HG03159 (cell line): ENCODE measurements at regions not wholly inside any gene's neighbourhood (a gene's known extent, or its start where the extent isn't known, plus 50 kb on each side); places are given as distances from the start of the nearest gene placed in this dataset.
"Not testable (repeated sequence)": the region's sequence is repeated elsewhere in the genome, so short reads cannot be mapped to it uniquely, and the experiment has no call there.

Source experiments
- ATAC-seq: cut with Tn5 transposase; IDR thresholded peaks from one replicate; pipeline ENCODE4 v1.9.1; 2021; ENCODE audit warnings: mild to moderate bottlenecking, moderate library complexity; ENCODE audit not compliant: unreplicated experiment

- ATAC-seq = no peak
Measured at GRCh38 chr10:59033622-59034021, 142.8 kb upstream of the PHYHIPL start.

DNA sequence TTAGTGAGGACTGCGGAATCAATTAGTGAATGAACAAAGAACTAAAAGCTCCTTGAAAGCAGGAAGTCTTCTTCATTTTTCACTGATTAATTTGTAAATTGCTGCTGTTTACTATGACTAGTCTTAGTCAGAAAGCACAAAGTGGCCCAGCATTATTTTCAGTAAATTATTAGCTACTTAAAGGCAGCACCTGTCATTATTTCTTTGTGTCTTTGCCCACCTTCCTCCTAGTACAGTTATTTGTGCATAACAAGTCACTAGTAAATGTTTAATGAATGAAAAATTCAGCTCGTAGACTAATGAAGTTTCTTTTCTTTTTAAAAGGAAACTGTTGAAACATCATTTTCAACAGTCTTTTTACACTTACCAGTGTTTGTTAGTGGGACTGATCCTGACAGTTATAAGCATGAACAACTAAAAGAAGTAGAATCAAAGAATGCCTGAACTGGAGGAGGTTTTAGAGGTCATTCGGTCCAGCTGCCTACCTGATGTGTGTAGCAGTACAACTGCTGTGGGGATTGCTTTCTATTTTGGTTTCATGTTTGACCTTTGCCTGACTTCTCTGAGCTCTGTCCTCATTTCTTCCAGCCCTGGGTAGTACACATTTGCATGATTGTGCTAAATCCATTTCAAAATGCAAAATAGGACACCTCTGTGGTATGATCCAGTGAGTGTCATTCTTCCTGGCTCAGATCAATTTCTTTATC lies 140.0 kb upstream of the PHYHIPL start:
- peak; percentile 97 for ATAC-seq

- no peak for ATAC-seq
Measured at GRCh38 chr10:59037018-59037389, 139.4 kb upstream of the PHYHIPL start.

DNA sequence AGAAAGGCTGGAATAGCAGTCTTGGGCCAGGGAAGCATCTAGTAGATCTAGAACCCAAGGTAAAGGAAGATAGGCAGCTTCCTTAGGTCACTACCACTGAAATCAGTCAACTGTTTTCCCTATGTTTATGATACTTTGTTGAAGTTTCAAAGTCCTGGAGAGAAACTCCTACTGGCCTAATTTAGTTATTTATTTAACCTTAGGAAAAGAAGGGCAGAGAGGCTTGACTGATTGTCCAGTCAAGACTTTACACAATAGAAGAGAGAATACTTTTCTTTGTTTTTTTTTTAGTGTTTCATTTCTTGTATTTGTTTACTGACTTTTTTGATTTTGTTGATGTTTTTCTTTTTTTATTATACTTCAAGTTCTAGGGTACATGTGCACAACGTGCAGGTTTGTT lies 138.9 kb upstream of the PHYHIPL start:
- ATAC-seq = no peak

GRCh38 chr10:59043358-59043757 lies 133.1 kb upstream of the PHYHIPL start:
- ATAC-seq = not testable (repeated sequence)

DNA sequence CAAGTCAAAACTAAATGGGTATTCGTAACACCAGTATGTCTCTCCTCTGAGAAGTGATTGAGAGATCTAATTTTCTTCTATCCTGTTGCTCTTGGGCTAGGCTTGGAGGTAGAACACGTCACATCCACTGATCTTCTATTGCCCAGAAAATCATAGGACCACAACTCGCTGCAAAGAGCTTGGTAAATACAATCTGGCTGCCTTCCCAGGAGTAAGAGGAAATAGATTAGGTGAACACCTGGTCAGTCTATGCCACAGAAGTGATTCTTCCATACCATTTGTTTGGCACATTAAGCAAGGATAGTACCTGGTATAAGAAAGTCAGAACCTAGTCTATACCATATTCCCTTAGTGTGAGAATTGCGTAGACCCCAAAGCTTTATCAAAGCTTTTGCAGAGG lies 129.3 kb upstream of the PHYHIPL start:
- ATAC-seq = no peak

DNA sequence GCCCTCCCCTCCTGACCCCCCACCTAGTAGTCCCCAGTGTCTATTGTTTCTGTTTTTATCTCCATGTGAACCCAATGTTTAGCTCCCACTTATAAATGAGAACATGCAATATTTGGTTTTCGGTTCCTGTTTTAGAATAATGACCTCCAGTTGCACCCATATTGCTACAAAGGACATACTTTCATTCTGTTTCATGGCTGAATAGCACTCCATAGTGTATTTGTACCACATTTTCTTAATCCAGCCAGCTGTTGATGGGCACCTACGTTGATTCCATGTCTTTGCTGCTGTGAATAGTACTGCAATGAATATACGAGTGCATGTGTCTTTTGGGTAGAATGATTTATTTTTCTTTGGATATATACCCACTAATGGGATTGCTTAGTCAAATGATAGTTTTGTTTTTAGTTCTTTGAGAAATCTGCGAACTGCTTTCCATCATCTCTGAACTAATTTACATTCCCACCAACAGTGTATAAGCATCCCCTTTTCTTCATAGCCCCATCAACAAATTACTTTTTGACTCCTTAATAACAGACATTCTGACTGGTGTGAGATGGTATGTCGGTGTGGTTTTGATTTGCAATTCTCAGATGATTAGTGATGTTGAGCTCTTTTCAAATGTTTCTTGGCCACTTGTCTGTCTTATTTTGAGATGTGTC lies 128.4 kb upstream of the PHYHIPL start:
- ATAC-seq = peak; percentile 87

DNA sequence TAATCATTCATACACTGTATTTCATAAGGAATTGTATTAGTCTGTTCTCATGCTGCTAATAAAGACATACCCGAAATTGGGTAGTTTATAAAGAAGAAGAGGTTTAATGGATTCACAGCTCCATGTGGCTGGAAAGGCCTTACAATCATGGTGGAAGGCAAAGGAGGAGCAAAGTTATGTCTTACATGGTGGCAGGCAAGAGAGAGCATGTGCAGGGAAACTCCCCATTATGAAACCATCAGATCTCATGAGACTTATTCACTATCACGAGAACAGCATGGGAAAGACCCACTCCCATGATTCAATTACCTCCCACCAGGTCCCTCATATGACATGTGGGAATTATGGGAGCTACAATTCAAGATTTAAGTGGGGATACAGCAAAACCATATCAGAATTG lies 122.9 kb upstream of the PHYHIPL start:
- ATAC-seq = not testable (repeated sequence)

DNA sequence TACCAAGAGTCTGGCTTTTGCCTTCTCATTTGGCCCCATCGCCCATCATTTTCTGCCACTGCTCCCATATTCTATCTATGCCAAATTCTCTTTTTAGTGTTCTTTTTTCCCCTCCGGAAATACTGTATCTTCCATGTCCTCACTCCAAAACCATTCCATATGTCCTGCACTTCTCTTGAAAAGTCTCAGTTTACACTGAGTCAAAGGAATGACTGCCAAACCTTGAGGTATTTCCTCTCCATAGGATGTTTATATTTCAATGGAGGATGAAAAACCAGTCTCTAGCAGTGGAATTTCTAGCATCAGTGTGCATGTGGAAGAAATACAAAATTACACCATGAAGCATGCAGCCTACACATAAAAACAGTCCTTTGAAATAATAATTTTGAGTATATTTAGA lies 121.4 kb upstream of the PHYHIPL start:
- no peak for ATAC-seq

- ATAC-seq = no peak
Measured at GRCh38 chr10:59057345-59057744, 119.1 kb upstream of the PHYHIPL start.

GRCh38 chr10:59060852-59061251 lies 115.6 kb upstream of the PHYHIPL start:
- peak; percentile 61 for ATAC-seq

- ATAC-seq = no peak
Measured at GRCh38 chr10:59063491-59063890, 113.0 kb upstream of the PHYHIPL start.

DNA sequence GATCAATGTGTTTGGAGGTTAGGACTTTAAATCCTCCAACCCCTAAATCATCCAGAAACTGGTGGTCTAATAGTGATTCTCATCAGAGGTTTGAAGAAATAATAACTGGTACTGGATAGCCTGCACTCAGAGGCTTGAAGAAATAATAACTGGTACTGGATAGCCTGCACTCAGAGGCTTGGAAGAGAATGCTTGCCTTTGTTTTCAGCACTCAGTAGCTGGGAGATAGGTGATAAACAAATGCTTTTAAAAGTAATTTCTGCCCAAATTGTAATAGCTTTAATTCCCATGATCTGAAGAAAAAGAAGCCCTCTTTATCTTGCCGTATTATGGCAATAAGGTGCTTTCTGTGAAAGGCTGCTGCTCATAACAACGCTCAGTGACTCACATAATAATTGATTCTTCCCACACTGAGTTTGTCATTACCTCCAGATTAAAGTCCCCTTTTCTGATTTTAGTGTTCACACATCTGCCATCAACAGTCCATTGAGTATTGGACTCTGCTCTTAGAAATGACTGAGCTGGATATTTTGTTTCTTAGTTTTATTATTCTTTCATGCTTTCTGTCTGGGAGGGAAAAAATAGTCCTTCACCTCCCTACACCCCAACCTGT lies 112.3 kb upstream of the PHYHIPL start:
- no peak for ATAC-seq

GRCh38 chr10:59064759-59065539 lies 111.5 kb upstream of the PHYHIPL start:
- no peak for ATAC-seq

- ATAC-seq = no peak
Measured at GRCh38 chr10:59068581-59069191, 107.8 kb upstream of the PHYHIPL start.

DNA sequence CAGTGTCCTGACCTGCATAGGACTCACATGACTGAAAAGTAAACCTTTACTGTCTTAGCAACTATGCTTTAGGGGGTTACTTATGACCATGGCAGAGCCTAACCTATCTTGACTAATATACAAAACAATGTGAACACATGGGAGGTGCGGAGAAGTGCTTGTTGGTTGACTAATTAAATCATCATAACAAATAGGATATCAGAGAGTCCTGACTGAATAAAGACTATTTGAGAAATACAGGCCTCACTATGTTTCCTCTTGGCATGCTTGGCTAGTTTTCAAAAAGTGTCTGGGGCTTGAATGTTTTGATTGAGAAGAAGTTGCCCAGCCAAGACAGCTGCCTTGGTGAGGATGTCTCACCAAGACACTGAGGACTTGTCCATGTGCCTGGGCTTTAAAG lies 104.4 kb upstream of the PHYHIPL start:
- no peak for ATAC-seq

- no peak for ATAC-seq
Measured at GRCh38 chr10:59073456-59074053, 102.9 kb upstream of the PHYHIPL start.

GRCh38 chr10:59075576-59075975 lies 100.9 kb upstream of the PHYHIPL start:
- ATAC-seq = no peak

DNA sequence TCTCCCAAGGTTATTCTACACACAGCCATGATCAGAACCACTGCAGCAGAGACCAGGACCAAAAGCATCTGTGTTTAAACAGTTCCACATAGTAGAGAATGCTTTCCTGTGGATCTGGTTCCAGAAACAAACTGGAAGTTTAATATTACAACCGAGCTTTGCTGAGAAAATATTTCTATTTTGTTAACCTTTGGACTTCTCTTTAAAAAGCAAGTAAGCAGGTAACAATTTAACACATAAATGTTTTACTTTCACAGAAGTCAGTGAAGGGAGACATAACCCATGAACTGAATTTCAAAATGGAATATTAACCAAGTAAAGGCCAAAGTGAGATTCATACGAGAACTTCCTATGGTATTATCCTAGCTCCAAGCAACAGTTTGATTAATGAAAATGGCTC lies 98.6 kb upstream of the PHYHIPL start:
- ATAC-seq = no peak

GRCh38 chr10:59078978-59079377 lies 97.5 kb upstream of the PHYHIPL start:
- no peak for ATAC-seq
